Fibroblast of lung (primary cell): ENCODE measurements at regions not wholly inside any gene's neighbourhood (a gene's known extent, or its start where the extent isn't known, plus 50 kb on each side); places are given as distances from the start of the nearest gene placed in this dataset.

Source experiments
- DNase-seq, 2 donors: peaks; one replicate each; pipeline versions ENCODE4 v3.0.0 to v3.0.0-alpha.2; 2010; ENCODE audit warnings: low read depth in 2 of 2
- H2AFZ ChIP-seq: 2 replicates; pipeline ENCODE4 v1.5.1; 2012; ENCODE audit warnings: low read length, control low read depth, inconsistent platforms
- H3K27ac ChIP-seq: 2 replicates; pipeline ENCODE4 v1.5.1; 2011; ENCODE audit warnings: low read length, control low read depth; ENCODE audit not compliant: insufficient read depth
- H3K27me3 ChIP-seq: 2 replicates; pipeline ENCODE4 v1.5.1; 2011; ENCODE audit warnings: mild to moderate bottlenecking, low read length; ENCODE audit not compliant: control insufficient read depth, insufficient read depth
- H3K36me3 ChIP-seq: 2 replicates; pipeline ENCODE4 v1.5.1; 2011; ENCODE audit warnings: low read length; ENCODE audit not compliant: control insufficient read depth, insufficient read depth
- H3K4me1 ChIP-seq: 2 replicates; pipeline ENCODE4 v1.5.1; 2011; ENCODE audit warnings: low read length; ENCODE audit not compliant: control insufficient read depth, insufficient read depth; ENCODE audit errors: extremely low read depth
- H3K4me2 ChIP-seq: 2 replicates; pipeline ENCODE4 v1.5.1; 2011; ENCODE audit warnings: low read length, control low read depth; ENCODE audit not compliant: insufficient read depth; ENCODE audit errors: extremely low read depth
- H3K4me3 ChIP-seq, 4 experiments: fragments of 200-600 bp in 1 of 4; sonication (generic) in 1 of 4; replicated peaks in 1 of 4; 2 replicates each; pipeline ENCODE4 v1.5.1; 2011 to 2016; ENCODE audit warnings: low read length in 4 of 4, low read depth in 3 of 4, mild to moderate bottlenecking in 3 of 4, control low read depth in 2 of 4, inconsistent platforms in 1 of 4, mixed read lengths in 1 of 4; ENCODE audit not compliant: insufficient read depth in 1 of 4; ENCODE audit errors: control extremely low read depth in 1 of 4
- H3K79me2 ChIP-seq: 2 replicates; pipeline ENCODE4 v1.5.1; 2012; ENCODE audit warnings: mild to moderate bottlenecking, low read length, inconsistent platforms; ENCODE audit not compliant: control insufficient read depth, insufficient read depth
- H3K9ac ChIP-seq: 2 replicates; pipeline ENCODE4 v1.5.1; 2011; ENCODE audit warnings: mild to moderate bottlenecking, low read length, control low read depth; ENCODE audit not compliant: insufficient read depth
- H3K9me3 ChIP-seq: 2 replicates; pipeline ENCODE4 v1.5.1; 2012; ENCODE audit warnings: low read depth, low read length; ENCODE audit not compliant: control insufficient read depth, insufficient read depth
- H4K20me1 ChIP-seq: 2 replicates; pipeline ENCODE4 v1.5.1; 2011; ENCODE audit warnings: low read length; ENCODE audit not compliant: control insufficient read depth, insufficient read depth; ENCODE audit errors: extremely low read depth
- CTCF ChIP-seq, 2 donors: IDR thresholded peaks in 1 of 2; conservative IDR thresholded peaks in 1 of 2; 1 replicate in 1 of 2; 2 replicates in 1 of 2; pipeline ENCODE4 v1.5.1; 2011 to 2012; ENCODE audit warnings: low read length in 2 of 2, control low read depth in 1 of 2, inconsistent platforms in 1 of 2, low read depth in 1 of 2, mild to moderate bottlenecking in 1 of 2
- EZH2 ChIP-seq: IDR thresholded peaks from 2 replicates; pipeline ENCODE4 v1.5.1; 2012; ENCODE audit warnings: low read length, control low read depth, mild to moderate bottlenecking; ENCODE audit errors: missing control alignments

GRCh38 chr6:147752689-147753403 is 244.4 kb downstream of the SAMD5 start:
- H3K9ac ChIP-seq = no peak overlapping the region
- no peak overlapping the region for H3K27ac ChIP-seq
- H3K27me3 ChIP-seq = no peaks in the 10 kb centered on the region
- peak in 1 of 2 donors; percentile 8 for DNase-seq
- H3K79me2 ChIP-seq = no peaks in the 10 kb centered on the region
- H4K20me1 ChIP-seq = no peaks in the 10 kb centered on the region
- H3K36me3 ChIP-seq = no peaks in the 10 kb centered on the region
- H3K4me2 ChIP-seq = no peak overlapping the region
- TF ChIP-seq EZH2 (no peak), CTCF (conservative IDR thresholded peaks at IDR 0.05 in 1 of 2, IDR thresholded peaks at IDR 0.05 in 1 of 2; ENCODE audit: low read depth in 1 of 2, low read length in 2 of 2) (no peak)
- no peaks in the 10 kb centered on the region for H3K4me1 ChIP-seq
- H3K9me3 ChIP-seq = no peaks in the 10 kb centered on the region
- no peak overlapping the region for H3K4me3 ChIP-seq
- H2AFZ ChIP-seq = no peak overlapping the region

GRCh38 chr6:147755999-147756398 is 247.5 kb downstream of the SAMD5 start:
- Histone ChIP-seq H4K20me1 (no peaks in the 10 kb centered on the region), H3K36me3 (no peaks in the 10 kb centered on the region), H2AFZ (no peak overlapping the region), H3K27ac (no peak overlapping the region), H3K9me3 (no peaks in the 10 kb centered on the region), H3K9ac (no peak overlapping the region), H3K4me3 (no peak overlapping the region), H3K4me2 (no peak overlapping the region), H3K4me1 (no peaks in the 10 kb centered on the region), H3K79me2 (no peaks in the 10 kb centered on the region), H3K27me3 (no peaks in the 10 kb centered on the region)
- no peak for DNase-seq
- TF ChIP-seq EZH2 (no peak), CTCF (conservative IDR thresholded peaks at IDR 0.05 in 1 of 2, IDR thresholded peaks at IDR 0.05 in 1 of 2; ENCODE audit: low read depth in 1 of 2, low read length in 2 of 2) (no peak)

GRCh38 chr6:147756891-147757290 is 248.4 kb downstream of the SAMD5 start:
- no peaks in the 10 kb centered on the region for H3K79me2 ChIP-seq
- no peaks in the 10 kb centered on the region for H3K27me3 ChIP-seq
- H3K36me3 ChIP-seq = no peaks in the 10 kb centered on the region
- no peak overlapping the region for H2AFZ ChIP-seq
- no peaks in the 10 kb centered on the region for H4K20me1 ChIP-seq
- no peaks in the 10 kb centered on the region for H3K9me3 ChIP-seq
- no peaks in the 10 kb centered on the region for H3K4me1 ChIP-seq
- no peak overlapping the region for H3K4me3 ChIP-seq
- no peak overlapping the region for H3K4me2 ChIP-seq
- no peak for TF ChIP-seq CTCF (conservative IDR thresholded peaks at IDR 0.05 in 1 of 2, IDR thresholded peaks at IDR 0.05 in 1 of 2; ENCODE audit: low read depth in 1 of 2, low read length in 2 of 2)
- no peak for DNase-seq
- H3K27ac ChIP-seq = no peak overlapping the region
- no peak overlapping the region for H3K9ac ChIP-seq
